ENCODE measurements at regions not wholly inside any gene's neighbourhood (a gene's known extent, or its start where the extent isn't known, plus 50 kb on each side); places are given as distances from the start of the nearest gene placed in this dataset.

GRCh38 chr17:77365584-77366186 is 224.9 kb downstream of the SEC14L1 start:
- DNase-seq, result peak; percentile 53

- DNase-seq, result no peak
These were observed 225.4 kb downstream of the SEC14L1 start for GRCh38 chr17:77366206-77366557.

GRCh38 chr17:77366558-77367245 is 225.9 kb downstream of the SEC14L1 start:
- DNase-seq, result peak; percentile 44

GRCh38 chr17:77369544-77369971 is 228.8 kb downstream of the SEC14L1 start:
- DNase-seq, result no peak

GRCh38 chr17:77370586-77370985 is 229.8 kb downstream of the SEC14L1 start:
- no peak for DNase-seq

GRCh38 chr17:77371117-77371887 is 230.5 kb downstream of the SEC14L1 start:
- no peak for DNase-seq

GRCh38 chr17:77371888-77372443 is 231.2 kb downstream of the SEC14L1 start:
- no peak for DNase-seq

- DNase-seq, result peak; percentile 95
These were observed 231.9 kb downstream of the SEC14L1 start for GRCh38 chr17:77372444-77373298.

GRCh38 chr17:77373299-77374169 is 232.8 kb downstream of the SEC14L1 start:
- peak; percentile 78 for DNase-seq

GRCh38 chr17:77374170-77374936 is 233.6 kb downstream of the SEC14L1 start:
- DNase-seq, result peak; percentile 86

GRCh38 chr17:77375108-77375916 is 234.5 kb downstream of the SEC14L1 start:
- no peak for DNase-seq

GRCh38 chr17:77375917-77376651 is 235.3 kb downstream of the SEC14L1 start:
- DNase-seq, result no peak

- no peak for DNase-seq
These were observed 236.3 kb downstream of the SEC14L1 start for GRCh38 chr17:77376795-77377709.

- DNase-seq, result no peak
These were observed 237.0 kb downstream of the SEC14L1 start for GRCh38 chr17:77377710-77378235.

GRCh38 chr17:77378318-77379064 is 237.7 kb downstream of the SEC14L1 start:
- no peak for DNase-seq

- DNase-seq, result no peak
These were observed 238.3 kb downstream of the SEC14L1 start for GRCh38 chr17:77379065-77379428.

- DNase-seq, result no peak
These were observed 239.1 kb downstream of the SEC14L1 start for GRCh38 chr17:77379832-77380231.
